Astrocyte (in vitro differentiated cells and primary cell): ENCODE measurements at regions not wholly inside any gene's neighbourhood (a gene's known extent, or its start where the extent isn't known, plus 50 kb on each side); places are given as distances from the start of the nearest gene placed in this dataset.

ENCODE experiments used
- EZH2 ChIP-seq: IDR thresholded peaks from 2 replicates; pipeline ENCODE4 v1.6.1; 2012; ENCODE audit warnings: mild to moderate bottlenecking, low read length, inconsistent platforms; ENCODE audit not compliant: insufficient read depth
- TF ChIP-seq, protein P1 (sequence below): IDR thresholded peaks from 2 replicates; pipeline ENCODE4 v1.5.1; 2011; ENCODE audit warnings: low read depth, mild to moderate bottlenecking, inconsistent platforms, low read length, moderate library complexity; ENCODE audit not compliant: insufficient read depth

DNA sequence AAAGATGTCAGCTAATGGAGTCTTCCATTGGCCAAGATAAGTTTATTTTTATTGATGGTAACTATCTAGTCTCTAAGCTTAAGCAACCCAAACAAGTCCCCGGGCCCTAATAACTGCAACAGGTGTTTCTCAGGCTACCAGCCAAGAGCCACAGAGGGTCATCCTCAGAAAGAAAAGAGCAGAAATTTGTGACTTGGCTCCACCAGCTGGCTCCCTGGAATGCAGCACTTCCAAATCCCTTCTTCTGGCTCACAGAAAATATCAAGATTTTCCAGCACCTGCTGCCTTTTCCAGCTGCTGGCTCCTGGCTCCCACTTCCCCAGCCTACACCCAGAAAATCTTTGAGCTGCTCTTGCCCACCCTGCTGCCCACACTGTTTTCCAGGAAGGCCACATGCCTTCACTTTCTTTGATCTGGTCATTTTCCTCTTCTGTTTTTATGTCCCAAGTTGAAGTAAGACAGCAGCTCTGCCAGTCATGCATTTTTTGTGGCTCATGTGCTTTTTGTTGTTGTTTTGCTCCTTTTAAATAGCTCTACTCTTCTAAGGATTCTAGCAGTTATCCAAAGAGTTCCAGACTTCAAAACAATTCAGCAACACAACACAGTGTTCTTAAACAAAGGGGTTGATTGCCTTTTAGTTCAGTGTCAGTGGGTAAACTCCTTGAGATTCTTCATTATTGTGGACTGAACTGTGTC, 151.0 kb upstream of the SMLR1 start:
- TF ChIP-seq, protein P1, sequence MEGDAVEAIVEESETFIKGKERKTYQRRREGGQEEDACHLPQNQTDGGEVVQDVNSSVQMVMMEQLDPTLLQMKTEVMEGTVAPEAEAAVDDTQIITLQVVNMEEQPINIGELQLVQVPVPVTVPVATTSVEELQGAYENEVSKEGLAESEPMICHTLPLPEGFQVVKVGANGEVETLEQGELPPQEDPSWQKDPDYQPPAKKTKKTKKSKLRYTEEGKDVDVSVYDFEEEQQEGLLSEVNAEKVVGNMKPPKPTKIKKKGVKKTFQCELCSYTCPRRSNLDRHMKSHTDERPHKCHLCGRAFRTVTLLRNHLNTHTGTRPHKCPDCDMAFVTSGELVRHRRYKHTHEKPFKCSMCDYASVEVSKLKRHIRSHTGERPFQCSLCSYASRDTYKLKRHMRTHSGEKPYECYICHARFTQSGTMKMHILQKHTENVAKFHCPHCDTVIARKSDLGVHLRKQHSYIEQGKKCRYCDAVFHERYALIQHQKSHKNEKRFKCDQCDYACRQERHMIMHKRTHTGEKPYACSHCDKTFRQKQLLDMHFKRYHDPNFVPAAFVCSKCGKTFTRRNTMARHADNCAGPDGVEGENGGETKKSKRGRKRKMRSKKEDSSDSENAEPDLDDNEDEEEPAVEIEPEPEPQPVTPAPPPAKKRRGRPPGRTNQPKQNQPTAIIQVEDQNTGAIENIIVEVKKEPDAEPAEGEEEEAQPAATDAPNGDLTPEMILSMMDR = no peak
- no peak for TF ChIP-seq EZH2
